Renal pelvis (tissue), 1 donor: ENCODE measurements at regions not wholly inside any gene's neighbourhood (a gene's known extent, or its start where the extent isn't known, plus 50 kb on each side); places are given as distances from the start of the nearest gene placed in this dataset.
"Not testable (repeated sequence)": the region's sequence is repeated elsewhere in the genome, so short reads cannot be mapped to it uniquely, and the experiment has no call there.

Experiments used
- DNase-seq: peaks from one replicate; pipeline ENCODE4 v3.0.0-alpha.2; 2013

GRCh38 chr7:86012971-86013370, 630.7 kb upstream of the GRM3 start:
- no peak for DNase-seq

GRCh38 chr7:86008898-86009297, 634.8 kb upstream of the GRM3 start:
- DNase-seq, result no peak

- DNase-seq, result no peak
Measured at GRCh38 chr7:86006909-86007308, 636.8 kb upstream of the GRM3 start.

GRCh38 chr7:86002858-86003257, 640.9 kb upstream of the GRM3 start:
- no peak for DNase-seq

- no peak for DNase-seq
Measured at GRCh38 chr7:85997515-85997914, 646.2 kb upstream of the GRM3 start.

GRCh38 chr7:85995101-85995500, 648.6 kb upstream of the GRM3 start:
- DNase-seq, result no peak

- DNase-seq, result no peak
Measured at GRCh38 chr7:85980740-85981139, 663.0 kb upstream of the GRM3 start.

- no peak for DNase-seq
Measured at GRCh38 chr7:85974176-85974575, 669.5 kb upstream of the GRM3 start.

GRCh38 chr7:85972504-85973141, 671.1 kb upstream of the GRM3 start:
- DNase-seq, result no peak

GRCh38 chr7:85954961-85955360, 688.7 kb upstream of the GRM3 start:
- DNase-seq, result no peak

GRCh38 chr7:85950871-85951270, 692.8 kb upstream of the GRM3 start:
- no peak for DNase-seq

- no peak for DNase-seq
Measured at GRCh38 chr7:85950418-85950817, 693.3 kb upstream of the GRM3 start.

- no peak for DNase-seq
Measured at GRCh38 chr7:85947767-85948166, 695.9 kb upstream of the GRM3 start.

GRCh38 chr7:85940798-85941197, 702.9 kb upstream of the GRM3 start:
- DNase-seq, result no peak

- no peak for DNase-seq
Measured at GRCh38 chr7:85931919-85932318, 711.8 kb upstream of the GRM3 start.

- DNase-seq, result no peak
Measured at GRCh38 chr7:85928500-85928899, 715.2 kb upstream of the GRM3 start.

GRCh38 chr7:85927226-85927625, 716.5 kb upstream of the GRM3 start:
- DNase-seq, result no peak

GRCh38 chr7:85924062-85924461, 719.6 kb upstream of the GRM3 start:
- no peak for DNase-seq

GRCh38 chr7:85916016-85916415, 727.7 kb upstream of the GRM3 start:
- DNase-seq, result no peak

GRCh38 chr7:85914437-85914836, 727.6 kb upstream of the SEMA3D start:
- no peak for DNase-seq

- DNase-seq, result no peak
Measured at GRCh38 chr7:85908051-85908450, 721.2 kb upstream of the SEMA3D start.

GRCh38 chr7:85897967-85898366, 711.1 kb upstream of the SEMA3D start:
- DNase-seq, result no peak

GRCh38 chr7:85896531-85896930, 709.7 kb upstream of the SEMA3D start:
- no peak for DNase-seq

- no peak for DNase-seq
Measured at GRCh38 chr7:85895835-85896234, 709.0 kb upstream of the SEMA3D start.

GRCh38 chr7:85891900-85892299, 705.0 kb upstream of the SEMA3D start:
- DNase-seq, result not testable (repeated sequence)
